A549 (cell line): ENCODE measurements at regions not wholly inside any gene's neighbourhood (a gene's known extent, or its start where the extent isn't known, plus 50 kb on each side); places are given as distances from the start of the nearest gene placed in this dataset.

Experiments
- ATAC-seq, 2 experiments: fragments of 200-7000 bp in 1 of 2; fragments of >200 bp in 1 of 2; cut with Nextera tagmentation in 1 of 2; cut with Tn5 transposase in 1 of 2; 3 replicates each; pipeline versions ENCODE4 v1.8.0 to v1.9.1; 2018 to 2020; ENCODE audit warnings: mild to moderate bottlenecking in 1 of 2, moderate library complexity in 1 of 2
- CTCF ChIA-PET: fragments of 300-600 bp; sonication (Branson Sonifier 250); formaldehyde crosslinking; extraction: SDS; loops from one replicate; lab custom pipeline; 2021; ENCODE audit warnings: antibody characterized with exemption, inconsistent platforms; lab: Yijun Ruan, JAX
- POLR2A ChIA-PET: fragments of 350-600 bp; formaldehyde crosslinking; extraction: SDS; loops from one replicate; lab custom pipeline; 2021; ENCODE audit warnings: antibody characterized with exemption, inconsistent platforms; lab: Yijun Ruan, JAX
- DNase-seq, 2 experiments: peaks; one replicate each; pipeline versions ENCODE4 v3.0.0 to v3.0.0-alpha.2; 2011 to 2016; ENCODE audit warnings: low read depth in 1 of 2, low spot score in 1 of 2
- FAIRE-seq: peaks from 2 replicates; lab custom pipeline; 2011; peaks lifted over from hg19 to GRCh38; lab: Jason Lieb, UNC
- H3K27ac ChIP-seq, 2 experiments: fragments of >200 bp; sonication (Bioruptor Twin); formaldehyde crosslinking; 3 replicates each; pipeline ENCODE4 v1.5.1; 2016 to 2017
- H3K4me1 ChIP-seq: fragments of >200 bp; sonication (Bioruptor Twin); formaldehyde crosslinking; 3 replicates; pipeline ENCODE4 v1.6.1; 2016
- H3K4me2 ChIP-seq: fragments of >200 bp; sonication (Bioruptor Twin); formaldehyde crosslinking; 3 replicates; pipeline ENCODE4 v1.6.1; 2016
- H3K4me3 ChIP-seq: fragments of >200 bp; sonication (Bioruptor Twin); formaldehyde crosslinking; 3 replicates; pipeline ENCODE4 v1.5.1; 2016
- H3K9me3 ChIP-seq: fragments of >200 bp; sonication (Bioruptor Twin); formaldehyde crosslinking; 3 replicates; pipeline ENCODE4 v1.6.1; 2016
- CBX2 ChIP-seq: fragments of 200-600 bp; sonication (generic); IDR thresholded peaks from 2 replicates; pipeline ENCODE4 v1.6.1; 2016; ENCODE audit warnings: low read depth, mild to moderate bottlenecking, borderline replicate concordance
- CBX8 ChIP-seq: fragments of 200-600 bp; sonication (generic); IDR thresholded peaks from 2 replicates; pipeline ENCODE4 v1.6.1; 2016
- CEBPB ChIP-seq, 2 experiments: fragments of >200 bp in 1 of 2; sonication (Bioruptor Twin) in 1 of 2; formaldehyde crosslinking in 1 of 2; IDR thresholded peaks; 2 replicates each; pipeline ENCODE4 v1.6.1; 2012 to 2016
- CHD2 ChIP-seq: fragments of 150-350 bp; IDR thresholded peaks from 2 replicates; pipeline ENCODE4 v1.6.1; 2014; ENCODE audit warnings: low read length; ENCODE audit not compliant: partially characterized antibody
- CHD4 ChIP-seq: fragments of 200-600 bp; sonication (generic); IDR thresholded peaks from 2 replicates; pipeline ENCODE4 v1.6.1; 2016; ENCODE audit warnings: antibody characterized with exemption, mild to moderate bottlenecking, borderline replicate concordance
- HOXB13 ChIP-seq: fragments of 250-450 bp; sonication (Bioruptor Pico); IDR thresholded peaks from 2 replicates; pipeline ENCODE4 v1.5.0; 2020; ENCODE audit warnings: low read depth, mild to moderate bottlenecking, moderate library complexity
- JUN ChIP-seq, 2 experiments: fragments of >200 bp; sonication (Bioruptor Twin); formaldehyde crosslinking; IDR thresholded peaks; 2 replicates in 1 of 2; 3 replicates in 1 of 2; pipeline ENCODE4 v1.6.1; 2016 to 2017
- KDM1A ChIP-seq: fragments of 200-600 bp; sonication (generic); IDR thresholded peaks from 2 replicates; pipeline ENCODE4 v1.6.1; 2016; ENCODE audit warnings: low read depth, mild to moderate bottlenecking
- MAZ ChIP-seq: fragments of 150-350 bp; IDR thresholded peaks from 2 replicates; pipeline ENCODE4 v1.6.1; 2014; ENCODE audit warnings: antibody characterized with exemption, low read depth, low read length, borderline replicate concordance
- MYC ChIP-seq: IDR thresholded peaks from 2 replicates; pipeline ENCODE4 v1.6.1; 2012; ENCODE audit warnings: mild to moderate bottlenecking, inconsistent platforms, low read length, improper control_type of control experiment, borderline replicate concordance
- NFE2L2 ChIP-seq: fragments of 150-350 bp; conservative IDR thresholded peaks from 2 replicates; pipeline ENCODE4 v1.6.1; 2014; ENCODE audit warnings: low read length
- POLR2A ChIP-seq: IDR thresholded peaks from 2 replicates; pipeline ENCODE4 v1.6.1; 2012; ENCODE audit warnings: mild to moderate bottlenecking, low read length
- POLR2AphosphoS2 ChIP-seq: conservative IDR thresholded peaks from 2 replicates; pipeline ENCODE4 v1.6.1; 2012; ENCODE audit warnings: low read length, improper control_type of control experiment, inconsistent platforms
- RAD21 ChIP-seq, 2 experiments: fragments of >200 bp in 1 of 2; sonication (Bioruptor Twin) in 1 of 2; formaldehyde crosslinking in 1 of 2; IDR thresholded peaks in 1 of 2; conservative IDR thresholded peaks in 1 of 2; 2 replicates in 1 of 2; 3 replicates in 1 of 2; pipeline ENCODE4 v1.6.1; 2012 to 2018; ENCODE audit warnings: inconsistent platforms in 1 of 2
- RARB ChIP-seq: fragments of 250-450 bp; sonication (Bioruptor Pico); IDR thresholded peaks from 2 replicates; pipeline ENCODE4 v1.8.0; 2021; ENCODE audit warnings: mild to moderate bottlenecking, moderate library complexity
- RNF2 ChIP-seq: fragments of 200-600 bp; sonication (generic); IDR thresholded peaks from 2 replicates; pipeline ENCODE4 v1.6.1; 2016; ENCODE audit warnings: low read depth, mild to moderate bottlenecking, antibody characterized with exemption, moderate library complexity, borderline replicate concordance
- SREBF2 ChIP-seq: fragments of 450-650 bp; IDR thresholded peaks from 2 replicates; pipeline ENCODE4 v1.6.1; 2014; ENCODE audit warnings: mild to moderate bottlenecking, moderate library complexity
- TP53 ChIP-seq: fragments of 250-450 bp; sonication (Bioruptor Pico); IDR thresholded peaks from 2 replicates; pipeline ENCODE4 v1.5.0; 2021; ENCODE audit warnings: mild to moderate bottlenecking, moderate library complexity
- ZSCAN20 ChIP-seq: fragments of 250-450 bp; sonication (Bioruptor Pico); IDR thresholded peaks from 2 replicates; pipeline ENCODE4 v1.8.0; 2022; ENCODE audit warnings: mild to moderate bottlenecking, moderate library complexity
- WGBS: methylation state at CpG from one replicate; pipeline ENCODE4 v1.1.6; 2017; ENCODE audit errors: missing lambda C conversion rate; 5-methylcytosine and 5-hydroxymethylcytosine counted together
- TF ChIP-seq, protein P1 (sequence below): fragments of 250-450 bp; sonication (Bioruptor Pico); IDR thresholded peaks from 2 replicates; pipeline ENCODE4 v1.5.0; 2020; ENCODE audit warnings: low read depth, mild to moderate bottlenecking, moderate library complexity
- TF ChIP-seq, protein P2 (sequence below): fragments of >200 bp; sonication (Bioruptor Twin); formaldehyde crosslinking; IDR thresholded peaks from 3 replicates; pipeline ENCODE4 v1.5.1; 2016
- TF ChIP-seq, protein P3 (sequence below): fragments of 150-350 bp; IDR thresholded peaks from 2 replicates; pipeline ENCODE4 v1.6.1; 2014; ENCODE audit warnings: low read depth, mild to moderate bottlenecking, low read length
- TF ChIP-seq, protein P4 (sequence below): fragments of >200 bp; sonication (Bioruptor Twin); formaldehyde crosslinking; IDR thresholded peaks from 2 replicates; pipeline ENCODE4 v1.6.1; 2016
- TF ChIP-seq, protein P5 (sequence below): fragments of 200-600 bp; sonication (generic); IDR thresholded peaks from 2 replicates; pipeline ENCODE4 v1.6.1; 2016; ENCODE audit warnings: antibody characterized with exemption, mild to moderate bottlenecking, moderate library complexity

DNA sequence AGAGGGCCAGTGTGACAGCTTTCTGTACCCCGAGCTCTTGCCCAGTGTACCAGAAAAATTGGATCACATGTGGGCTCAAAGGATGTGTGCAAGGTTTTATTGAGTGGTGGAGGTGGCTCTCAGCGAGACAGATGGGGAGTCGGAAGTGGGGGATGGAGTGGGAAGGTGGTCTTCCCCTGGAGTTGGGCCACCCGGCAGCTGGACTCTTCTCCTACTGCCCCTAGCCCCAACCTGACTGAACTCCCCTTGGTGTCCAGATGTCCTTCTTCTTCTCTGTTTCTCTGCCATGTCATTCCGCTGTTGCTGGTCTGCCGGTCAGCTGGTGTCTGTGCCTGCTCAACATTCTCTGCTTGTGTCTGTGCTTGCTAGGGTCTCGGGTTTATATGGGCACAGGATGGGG lies 217.9 kb downstream of the RRAGC start:
- ChIA-PET CTCF (no interaction called here), POLR2A (no interaction called here)
- H3K27ac ChIP-seq: no peak overlapping the region
- FAIRE-seq (no peak), ATAC-seq (no peak), DNase-seq (no peak)
- H3K4me3 ChIP-seq: no peak overlapping the region
- no peak overlapping the region for H3K4me2 ChIP-seq
- WGBS: 45% methylated on average over 6 of the region's 7 CpGs
- H3K9me3 ChIP-seq: no peaks in the 10 kb centered on the region
- no peaks in the 10 kb centered on the region for H3K4me1 ChIP-seq
- no peak for TF ChIP-seq CBX2
- TF ChIP-seq, protein P1, sequence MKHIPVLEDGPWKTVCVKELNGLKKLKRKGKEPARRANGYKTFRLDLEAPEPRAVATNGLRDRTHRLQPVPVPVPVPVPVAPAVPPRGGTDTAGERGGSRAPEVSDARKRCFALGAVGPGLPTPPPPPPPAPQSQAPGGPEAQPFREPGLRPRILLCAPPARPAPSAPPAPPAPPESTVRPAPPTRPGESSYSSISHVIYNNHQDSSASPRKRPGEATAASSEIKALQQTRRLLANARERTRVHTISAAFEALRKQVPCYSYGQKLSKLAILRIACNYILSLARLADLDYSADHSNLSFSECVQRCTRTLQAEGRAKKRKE (CRISPR knock-in tag): no peak
- no peak for TF ChIP-seq RNF2
- TF ChIP-seq NFE2L2: no peak
- no peak for TF ChIP-seq RARB
- TF ChIP-seq, protein P2, sequence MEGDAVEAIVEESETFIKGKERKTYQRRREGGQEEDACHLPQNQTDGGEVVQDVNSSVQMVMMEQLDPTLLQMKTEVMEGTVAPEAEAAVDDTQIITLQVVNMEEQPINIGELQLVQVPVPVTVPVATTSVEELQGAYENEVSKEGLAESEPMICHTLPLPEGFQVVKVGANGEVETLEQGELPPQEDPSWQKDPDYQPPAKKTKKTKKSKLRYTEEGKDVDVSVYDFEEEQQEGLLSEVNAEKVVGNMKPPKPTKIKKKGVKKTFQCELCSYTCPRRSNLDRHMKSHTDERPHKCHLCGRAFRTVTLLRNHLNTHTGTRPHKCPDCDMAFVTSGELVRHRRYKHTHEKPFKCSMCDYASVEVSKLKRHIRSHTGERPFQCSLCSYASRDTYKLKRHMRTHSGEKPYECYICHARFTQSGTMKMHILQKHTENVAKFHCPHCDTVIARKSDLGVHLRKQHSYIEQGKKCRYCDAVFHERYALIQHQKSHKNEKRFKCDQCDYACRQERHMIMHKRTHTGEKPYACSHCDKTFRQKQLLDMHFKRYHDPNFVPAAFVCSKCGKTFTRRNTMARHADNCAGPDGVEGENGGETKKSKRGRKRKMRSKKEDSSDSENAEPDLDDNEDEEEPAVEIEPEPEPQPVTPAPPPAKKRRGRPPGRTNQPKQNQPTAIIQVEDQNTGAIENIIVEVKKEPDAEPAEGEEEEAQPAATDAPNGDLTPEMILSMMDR: no peak
- TF ChIP-seq, protein P3, sequence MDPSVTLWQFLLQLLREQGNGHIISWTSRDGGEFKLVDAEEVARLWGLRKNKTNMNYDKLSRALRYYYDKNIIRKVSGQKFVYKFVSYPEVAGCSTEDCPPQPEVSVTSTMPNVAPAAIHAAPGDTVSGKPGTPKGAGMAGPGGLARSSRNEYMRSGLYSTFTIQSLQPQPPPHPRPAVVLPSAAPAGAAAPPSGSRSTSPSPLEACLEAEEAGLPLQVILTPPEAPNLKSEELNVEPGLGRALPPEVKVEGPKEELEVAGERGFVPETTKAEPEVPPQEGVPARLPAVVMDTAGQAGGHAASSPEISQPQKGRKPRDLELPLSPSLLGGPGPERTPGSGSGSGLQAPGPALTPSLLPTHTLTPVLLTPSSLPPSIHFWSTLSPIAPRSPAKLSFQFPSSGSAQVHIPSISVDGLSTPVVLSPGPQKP: no peak
- TF ChIP-seq SREBF2: no peak
- no peak for TF ChIP-seq CBX8
- TF ChIP-seq MYC: no peak
- TF ChIP-seq CHD2: no peak
- TF ChIP-seq, protein P4, sequence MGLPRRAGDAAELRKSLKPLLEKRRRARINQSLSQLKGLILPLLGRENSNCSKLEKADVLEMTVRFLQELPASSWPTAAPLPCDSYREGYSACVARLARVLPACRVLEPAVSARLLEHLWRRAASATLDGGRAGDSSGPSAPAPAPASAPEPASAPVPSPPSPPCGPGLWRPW: no peak

DNA sequence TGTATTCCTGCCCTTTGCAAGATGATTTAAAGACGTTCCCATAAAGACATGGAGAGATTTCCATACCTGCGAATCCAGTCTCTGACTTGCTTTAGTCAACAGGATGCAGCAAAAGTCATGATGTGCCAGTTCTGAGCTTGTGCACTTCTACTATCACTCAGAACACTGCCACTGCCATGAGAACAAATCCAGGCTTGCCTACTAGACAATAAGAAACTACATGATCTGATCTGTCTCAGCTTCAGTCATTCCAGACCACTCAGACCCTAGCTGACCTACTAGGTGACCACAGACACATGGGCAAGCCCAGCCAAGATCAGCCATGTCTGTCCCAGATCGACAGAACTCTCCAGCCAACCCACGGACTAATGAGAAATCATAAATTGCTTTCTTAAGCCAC lies 219.2 kb downstream of the RRAGC start:
- Histone ChIP-seq H3K4me2 (no peak overlapping the region), H3K27ac (no peak overlapping the region), H3K4me1 (no peaks in the 10 kb centered on the region), H3K4me3 (no peak overlapping the region), H3K9me3 (no peaks in the 10 kb centered on the region)
- no peak for DNase-seq
- ChIA-PET POLR2A (no interaction called here), CTCF (interaction anchor here (0.7 to 1.0 kb wide), 2 partner anchors 9 to 14 kb away, joined by 3 to 4 read pairs; no protein-coding TSS in a partner anchor)
- no peak for ATAC-seq
- TF ChIP-seq JUN (IDR thresholded peaks at IDR 0.05) (no peak), TP53 (CRISPR knock-in tag) (no peak), ZSCAN20 (CRISPR knock-in tag) (no peak)
- no peak for FAIRE-seq
- WGBS: 15% methylated on average over 4 of the region's 4 CpGs

DNA sequence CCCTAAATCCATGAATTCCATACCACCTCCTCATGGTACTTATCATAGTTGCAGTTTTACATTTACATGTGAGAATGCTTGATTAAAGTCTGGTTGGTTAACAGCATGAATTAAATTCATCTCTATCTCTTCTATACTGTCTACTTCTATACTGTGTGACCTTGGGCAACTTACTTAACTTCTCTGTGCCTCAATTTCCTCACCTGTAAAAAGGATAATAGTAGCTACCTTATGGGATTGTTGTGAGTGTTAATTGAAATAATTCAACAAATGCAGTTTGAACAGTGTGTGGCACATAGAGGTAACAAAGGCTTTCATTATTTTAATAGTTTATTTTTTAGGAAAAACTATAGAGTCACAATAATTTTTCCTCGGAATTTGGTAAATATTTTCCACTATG lies 231.3 kb downstream of the RRAGC start:
- CTCF ChIA-PET: no interaction called here
- no peak overlapping the region for H3K4me3 ChIP-seq
- ATAC-seq (no peak), DNase-seq (no peak), FAIRE-seq (no peak)
- no peak overlapping the region for H3K4me2 ChIP-seq
- no peaks in the 10 kb centered on the region for H3K9me3 ChIP-seq
- no peaks in the 10 kb centered on the region for H3K4me1 ChIP-seq
- 0% methylated on average over 1 of the region's 1 CpG for WGBS
- TF ChIP-seq CHD4 (no peak), CEBPB (IDR thresholded peaks at IDR 0.05) (no peak), CHD2 (no peak), TP53 (CRISPR knock-in tag) (no peak), JUN (IDR thresholded peaks at IDR 0.05) (no peak), POLR2AphosphoS2 (no peak), POLR2A (no peak), RAD21 (conservative IDR thresholded peaks at IDR 0.05 in 1 of 2, IDR thresholded peaks at IDR 0.05 in 1 of 2) (no peak), MYC (no peak), RARB (no peak), HOXB13 (no peak), CBX8 (no peak), MAZ (no peak), KDM1A (no peak)
- TF ChIP-seq, protein P5, sequence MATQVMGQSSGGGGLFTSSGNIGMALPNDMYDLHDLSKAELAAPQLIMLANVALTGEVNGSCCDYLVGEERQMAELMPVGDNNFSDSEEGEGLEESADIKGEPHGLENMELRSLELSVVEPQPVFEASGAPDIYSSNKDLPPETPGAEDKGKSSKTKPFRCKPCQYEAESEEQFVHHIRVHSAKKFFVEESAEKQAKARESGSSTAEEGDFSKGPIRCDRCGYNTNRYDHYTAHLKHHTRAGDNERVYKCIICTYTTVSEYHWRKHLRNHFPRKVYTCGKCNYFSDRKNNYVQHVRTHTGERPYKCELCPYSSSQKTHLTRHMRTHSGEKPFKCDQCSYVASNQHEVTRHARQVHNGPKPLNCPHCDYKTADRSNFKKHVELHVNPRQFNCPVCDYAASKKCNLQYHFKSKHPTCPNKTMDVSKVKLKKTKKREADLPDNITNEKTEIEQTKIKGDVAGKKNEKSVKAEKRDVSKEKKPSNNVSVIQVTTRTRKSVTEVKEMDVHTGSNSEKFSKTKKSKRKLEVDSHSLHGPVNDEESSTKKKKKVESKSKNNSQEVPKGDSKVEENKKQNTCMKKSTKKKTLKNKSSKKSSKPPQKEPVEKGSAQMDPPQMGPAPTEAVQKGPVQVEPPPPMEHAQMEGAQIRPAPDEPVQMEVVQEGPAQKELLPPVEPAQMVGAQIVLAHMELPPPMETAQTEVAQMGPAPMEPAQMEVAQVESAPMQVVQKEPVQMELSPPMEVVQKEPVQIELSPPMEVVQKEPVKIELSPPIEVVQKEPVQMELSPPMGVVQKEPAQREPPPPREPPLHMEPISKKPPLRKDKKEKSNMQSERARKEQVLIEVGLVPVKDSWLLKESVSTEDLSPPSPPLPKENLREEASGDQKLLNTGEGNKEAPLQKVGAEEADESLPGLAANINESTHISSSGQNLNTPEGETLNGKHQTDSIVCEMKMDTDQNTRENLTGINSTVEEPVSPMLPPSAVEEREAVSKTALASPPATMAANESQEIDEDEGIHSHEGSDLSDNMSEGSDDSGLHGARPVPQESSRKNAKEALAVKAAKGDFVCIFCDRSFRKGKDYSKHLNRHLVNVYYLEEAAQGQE: no peak
- TF ChIP-seq, protein P2: no peak
- H3K27ac ChIP-seq: no peak overlapping the region
- POLR2A ChIA-PET: no interaction called here
